HCT116 (cell line): ENCODE measurements at regions not wholly inside any gene's neighbourhood (a gene's known extent, or its start where the extent isn't known, plus 50 kb on each side); places are given as distances from the start of the nearest gene placed in this dataset.

Experiments
- CTCF ChIP-seq, 3 experiments: fragments of 200-600 bp in 1 of 3; sonication (generic) in 1 of 3; IDR thresholded peaks in 2 of 3; conservative IDR thresholded peaks in 1 of 3; 2 replicates each; pipeline ENCODE4 v1.5.1; 2012 to 2017; ENCODE audit warnings: low read depth in 2 of 3, low read length in 2 of 3, antibody characterized with exemption in 1 of 3, borderline replicate concordance in 1 of 3, control low read depth in 1 of 3, mild to moderate bottlenecking in 1 of 3, mixed read lengths in 1 of 3, mixed run types in 1 of 3, moderate library complexity in 1 of 3; ENCODE audit not compliant: insufficient read depth in 1 of 3
- EGR1 ChIP-seq: IDR thresholded peaks from 2 replicates; pipeline ENCODE4 v1.6.1; 2012; ENCODE audit warnings: low read depth
- ELF1 ChIP-seq: IDR thresholded peaks from 2 replicates; pipeline ENCODE4 v1.6.1; 2012; ENCODE audit warnings: low read depth, borderline replicate concordance
- EZH2 ChIP-seq: fragments of 200-600 bp; sonication (generic); IDR thresholded peaks from 2 replicates; pipeline ENCODE4 v1.6.1; 2017; ENCODE audit warnings: antibody characterized with exemption, mixed run types
- FOSL1 ChIP-seq: IDR thresholded peaks from 2 replicates; pipeline ENCODE4 v1.6.1; 2012; ENCODE audit warnings: low read depth
- POLR2A ChIP-seq: IDR thresholded peaks from 2 replicates; pipeline ENCODE4 v1.7.0; 2011; ENCODE audit warnings: borderline replicate concordance; ENCODE audit not compliant: insufficient read depth, insufficient read length; ENCODE audit errors: extremely low read depth
- RAD21 ChIP-seq: IDR thresholded peaks from 2 replicates; pipeline ENCODE4 v1.6.1; 2012; ENCODE audit warnings: low read depth, mild to moderate bottlenecking
- REST ChIP-seq: IDR thresholded peaks from 2 replicates; pipeline ENCODE4 v1.6.1; 2012; ENCODE audit warnings: low read depth
- ZBTB33 ChIP-seq: IDR thresholded peaks from 2 replicates; pipeline ENCODE4 v1.6.1; 2011; ENCODE audit warnings: mild to moderate bottlenecking, low read length, moderate library complexity; ENCODE audit not compliant: insufficient replicate concordance; ENCODE audit errors: extremely low read depth

- TF ChIP-seq REST, result no peak
- TF ChIP-seq EGR1, result no peak
- TF ChIP-seq CTCF (IDR thresholded peaks at IDR 0.05 in 2 of 3, conservative IDR thresholded peaks at IDR 0.05 in 1 of 3; ENCODE audit: borderline replicate concordance in 1 of 3, insufficient read depth in 1 of 3, low read depth in 2 of 3, low read length in 2 of 3), result no peak
- TF ChIP-seq POLR2A, result no peak
- no peak for TF ChIP-seq EZH2
- no peak for TF ChIP-seq ELF1
- TF ChIP-seq ZBTB33, result no peak
- no peak for TF ChIP-seq RAD21
- TF ChIP-seq FOSL1, result no peak
Measured at GRCh38 chr13:93146584-93147297, 79.9 kb upstream of the GPC6 start.
